NCI-H128 (cell line): ENCODE measurements at regions not wholly inside any gene's neighbourhood (a gene's known extent, or its start where the extent isn't known, plus 50 kb on each side); places are given as distances from the start of the nearest gene placed in this dataset.
"Not testable (repeated sequence)": the region's sequence is repeated elsewhere in the genome, so short reads cannot be mapped to it uniquely, and the experiment has no call there.

Experiments used
- DNase-seq: peaks from one replicate; lab custom pipeline; 2025; ENCODE audit not compliant: unreplicated experiment; lab: John Stamatoyannopoulos, UW

DNA sequence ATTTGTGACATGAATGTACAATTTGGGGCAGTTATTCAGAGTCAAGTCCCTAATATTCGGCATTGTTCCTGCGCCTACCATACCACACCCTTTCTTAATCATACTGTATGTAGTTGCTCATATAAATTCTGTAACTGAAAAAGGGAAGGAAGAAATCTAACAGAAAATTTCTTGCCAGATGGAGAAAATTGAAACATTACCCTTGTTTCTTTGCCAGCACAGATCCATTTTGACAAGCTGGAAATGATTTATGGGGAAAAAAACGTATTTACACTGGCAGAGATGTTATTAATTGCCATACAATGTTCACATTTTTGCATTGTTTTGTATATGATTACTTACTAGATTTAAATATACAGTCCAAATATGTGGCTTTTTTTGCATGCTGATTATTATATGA is 363.8 kb upstream of the PKN2 start:
- no peak for DNase-seq

DNA sequence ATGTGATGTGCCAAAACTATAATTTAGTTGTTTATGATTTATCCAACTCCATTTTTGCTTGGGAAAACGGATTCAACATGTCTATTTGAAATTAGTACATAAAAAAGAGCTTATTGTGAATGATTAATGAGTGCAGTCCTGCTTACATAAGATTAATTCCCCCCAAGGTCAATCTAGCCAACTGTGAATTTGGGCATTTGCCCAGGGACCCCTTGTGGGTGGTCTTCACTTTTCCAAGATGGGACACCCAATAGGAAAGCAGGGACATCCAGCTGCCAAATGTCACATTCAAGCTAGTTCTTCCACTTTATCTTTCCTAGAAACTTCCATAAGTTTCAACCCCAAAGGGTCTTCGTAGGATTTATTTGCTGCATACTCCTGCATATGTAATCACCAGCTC is 362.4 kb upstream of the PKN2 start:
- DNase-seq = no peak

GRCh38 chr1:88324899-88325298 is 359.2 kb upstream of the PKN2 start:
- DNase-seq = no peak

- no peak for DNase-seq
Measured at GRCh38 chr1:88327391-88328267, 356.4 kb upstream of the PKN2 start.

DNA sequence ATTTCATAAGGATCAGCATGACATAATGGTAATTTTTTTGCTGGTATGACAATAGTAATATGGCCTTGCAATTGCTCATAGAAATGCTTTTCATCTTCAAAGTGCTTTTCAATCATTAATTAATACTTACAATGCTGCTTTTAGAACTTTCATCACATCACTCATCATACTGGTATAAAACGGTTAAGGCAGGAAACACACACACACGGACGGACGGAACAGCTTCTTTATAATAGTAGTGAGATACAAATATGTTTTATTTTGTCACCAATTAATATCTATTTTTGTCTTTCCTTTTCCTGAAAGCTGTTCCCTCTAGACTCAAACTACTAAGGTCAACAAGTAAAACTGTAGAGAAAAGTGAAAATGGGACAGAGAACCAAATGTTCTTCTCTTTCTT is 353.9 kb upstream of the PKN2 start:
- DNase-seq = no peak

GRCh38 chr1:88333086-88333695 is 350.9 kb upstream of the PKN2 start:
- DNase-seq = no peak

GRCh38 chr1:88341447-88341846 is 342.6 kb upstream of the PKN2 start:
- DNase-seq = no peak

GRCh38 chr1:88342081-88342480 is 342.0 kb upstream of the PKN2 start:
- DNase-seq = not testable (repeated sequence)

GRCh38 chr1:88350648-88351047 is 333.4 kb upstream of the PKN2 start:
- no peak for DNase-seq

GRCh38 chr1:88351960-88352359 is 332.1 kb upstream of the PKN2 start:
- DNase-seq = no peak

DNA sequence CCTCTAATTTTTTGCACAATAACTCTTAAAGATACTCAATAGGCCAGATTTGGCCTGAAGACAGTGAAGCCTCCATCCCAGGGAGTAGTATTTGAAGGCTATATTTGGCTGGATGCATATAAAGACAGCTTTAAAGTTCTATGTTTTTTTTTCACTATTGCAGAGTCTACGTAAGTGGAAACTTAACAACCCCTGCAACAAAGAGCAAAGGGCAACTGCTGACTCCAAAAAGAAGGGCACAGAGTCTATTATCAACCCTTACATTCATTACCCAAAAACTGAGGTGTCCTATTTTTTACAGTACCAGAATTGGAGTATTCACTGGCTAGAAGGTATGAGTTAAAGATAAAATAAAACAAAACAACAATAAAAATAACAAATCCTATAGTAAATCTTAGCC is 329.8 kb upstream of the PKN2 start:
- DNase-seq = no peak

DNA sequence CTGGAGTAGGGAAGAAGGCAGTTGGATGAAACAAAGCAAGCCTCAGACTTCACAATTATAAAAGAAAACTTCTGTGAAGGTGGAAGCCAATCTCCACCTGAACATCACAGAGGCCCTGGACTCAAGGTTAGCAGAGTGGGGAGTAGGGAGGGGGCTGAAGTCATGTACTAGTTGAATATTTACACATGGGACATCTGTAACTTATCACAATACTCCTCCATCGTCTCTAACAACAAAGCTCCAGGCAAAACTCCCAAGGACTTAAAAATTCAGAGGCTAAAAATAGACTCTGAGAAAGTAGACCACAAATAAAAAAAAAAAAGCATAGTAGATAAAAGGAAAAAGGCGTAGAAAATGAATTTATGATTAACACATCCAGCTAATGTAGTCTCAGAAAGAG is 326.3 kb upstream of the PKN2 start:
- DNase-seq = no peak

- DNase-seq = no peak
Measured at GRCh38 chr1:88371436-88372023, 312.5 kb upstream of the PKN2 start.

GRCh38 chr1:88375977-88376376 is 308.1 kb upstream of the PKN2 start:
- no peak for DNase-seq

- DNase-seq = no peak
Measured at GRCh38 chr1:88376421-88376820, 307.7 kb upstream of the PKN2 start.

DNA sequence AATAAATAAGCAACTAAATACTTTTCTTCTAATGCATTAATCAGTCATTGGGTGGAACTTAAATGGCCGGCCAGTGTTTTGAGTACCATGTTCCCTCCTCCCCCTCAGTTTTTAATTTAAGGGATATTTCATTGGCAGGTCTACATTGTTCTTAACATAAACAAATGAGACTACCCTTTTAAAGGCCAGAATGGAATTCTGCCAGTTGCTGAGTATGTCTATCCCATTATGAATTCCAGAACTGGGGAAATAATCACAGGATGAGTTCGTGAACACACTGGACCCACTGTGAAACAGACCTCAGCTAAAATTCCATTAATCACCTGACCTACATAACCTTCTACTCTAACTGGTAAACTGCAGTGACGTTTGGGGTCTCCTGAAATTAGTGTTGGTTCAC is 305.5 kb upstream of the PKN2 start:
- DNase-seq = no peak

DNA sequence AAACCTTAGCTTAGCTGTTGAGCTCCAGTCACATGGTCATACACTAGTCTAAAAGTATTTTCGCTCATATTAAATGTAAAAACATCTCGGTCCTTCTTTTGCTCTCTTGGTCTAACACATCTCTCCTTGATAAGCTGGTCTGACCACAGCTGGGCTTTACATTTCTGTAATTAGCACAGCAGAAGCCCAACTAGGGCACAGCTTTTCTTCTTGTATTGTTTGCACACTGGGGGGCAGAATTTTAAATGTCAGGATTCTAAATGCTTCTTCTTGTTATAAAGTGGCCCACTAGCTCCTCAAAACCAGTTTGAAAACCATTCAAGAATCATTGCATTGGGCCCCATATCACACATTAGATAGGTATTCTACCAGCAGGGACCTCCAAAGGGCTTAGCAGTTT is 289.1 kb upstream of the PKN2 start:
- no peak for DNase-seq

GRCh38 chr1:88398338-88398737 is 285.7 kb upstream of the PKN2 start:
- DNase-seq = no peak

DNA sequence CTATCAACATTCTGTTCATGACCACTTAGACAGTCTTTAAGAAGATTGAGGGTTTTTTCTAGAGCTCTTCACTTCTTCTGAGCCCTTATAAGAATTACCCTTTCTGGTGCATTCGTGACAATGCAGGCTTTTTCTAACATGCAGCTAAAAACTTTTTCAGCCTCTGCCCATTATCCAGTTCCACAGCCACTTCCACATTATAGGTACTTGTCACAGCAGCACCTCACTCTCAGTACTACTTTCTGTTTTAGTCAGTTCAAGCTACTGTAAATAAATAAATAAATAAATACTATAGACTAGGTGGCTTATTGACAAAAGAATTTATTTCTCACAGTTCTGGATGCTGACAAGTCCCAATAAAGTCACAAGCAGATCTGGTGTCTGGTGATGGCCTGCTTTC is 284.4 kb upstream of the PKN2 start:
- DNase-seq = no peak

DNA sequence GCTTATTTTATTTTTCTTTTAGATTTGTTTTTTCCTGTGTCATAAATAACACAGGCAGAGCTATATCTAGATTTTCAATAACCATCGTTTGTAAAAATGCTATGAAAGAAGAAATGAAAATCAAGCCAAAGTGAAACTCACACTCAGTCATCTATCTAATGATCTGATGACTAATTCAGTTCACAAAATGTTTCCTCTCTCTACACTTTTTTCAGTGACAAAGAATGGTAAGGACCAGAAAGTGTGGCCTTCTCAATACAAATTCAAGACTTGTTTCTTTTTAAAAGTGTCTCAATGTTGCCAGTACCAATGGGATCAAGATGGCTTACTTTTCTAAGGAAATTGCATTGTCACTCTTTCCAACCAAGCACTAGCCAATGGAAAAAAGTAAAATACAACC is 282.8 kb upstream of the PKN2 start:
- no peak for DNase-seq

GRCh38 chr1:88404582-88404981 is 279.5 kb upstream of the PKN2 start:
- no peak for DNase-seq

DNA sequence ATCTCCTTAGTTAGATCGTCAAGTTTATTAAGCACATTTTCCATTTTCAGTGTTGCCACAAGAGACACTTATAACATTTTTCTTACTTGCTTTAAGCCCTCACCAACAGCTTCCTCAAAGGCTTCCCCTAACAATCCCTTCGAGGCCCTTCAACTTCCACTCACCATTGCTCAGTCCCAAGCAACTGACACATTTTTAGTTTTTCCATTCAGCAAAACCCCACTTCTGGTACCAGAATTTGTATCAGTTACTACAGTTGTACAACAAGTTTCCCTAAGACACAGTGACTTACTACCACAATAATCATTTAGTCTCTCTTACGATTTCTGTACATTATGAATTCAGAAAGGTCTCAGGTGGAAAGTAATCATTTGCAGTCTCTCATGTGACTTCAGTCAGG is 276.8 kb upstream of the PKN2 start:
- DNase-seq = no peak
